Progenitor cell of endocrine pancreas (in vitro differentiated cells): ENCODE measurements at regions not wholly inside any gene's neighbourhood (a gene's known extent, or its start where the extent isn't known, plus 50 kb on each side); places are given as distances from the start of the nearest gene placed in this dataset.

Experiments
- DNase-seq: peaks from one replicate; pipeline ENCODE4 v3.0.0; 2021; ENCODE audit warnings: low spot score; ENCODE audit not compliant: unreplicated experiment
- H3K27ac Mint-ChIP-seq: 2 replicates; pipeline ENCODE4 v1.8.0; 2021; ENCODE audit warnings: mild to moderate bottlenecking, moderate library complexity, mixed read lengths
- H3K27me3 Mint-ChIP-seq: 2 replicates; pipeline ENCODE4 v1.8.0; 2021; ENCODE audit warnings: mixed read lengths
- H3K36me3 Mint-ChIP-seq: 2 replicates; pipeline ENCODE4 v1.8.0; 2022; ENCODE audit warnings: mixed read lengths; ENCODE audit not compliant: insufficient read depth
- H3K4me1 Mint-ChIP-seq: 2 replicates; pipeline ENCODE4 v1.8.0; 2021; ENCODE audit warnings: low read depth, mixed read lengths
- H3K4me3 Mint-ChIP-seq: 2 replicates; pipeline ENCODE4 v1.8.0; 2021; ENCODE audit warnings: low read depth, mild to moderate bottlenecking, moderate library complexity, mixed read lengths
- H3K9me3 Mint-ChIP-seq: 2 replicates; pipeline ENCODE4 v1.8.0; 2021; ENCODE audit warnings: low read depth, mixed read lengths
- CTCF ChIP-seq: fragments of 200-600 bp; sonication (generic); IDR thresholded peaks from one replicate; pipeline ENCODE4 v1.5.0; 2021; ENCODE audit warnings: antibody characterized with exemption, mild to moderate bottlenecking; ENCODE audit not compliant: unreplicated experiment

GRCh38 chr12:114215746-114216145, 190.2 kb downstream of the TBX5 start:
- no peak for TF ChIP-seq CTCF
- peaks cover 2% of the 10 kb centered on the region for H3K4me1 Mint-ChIP-seq
- H3K27ac Mint-ChIP-seq, result no peak overlapping the region
- H3K36me3 Mint-ChIP-seq, result no peaks in the 10 kb centered on the region
- peaks cover 3% of the 10 kb centered on the region for H3K9me3 Mint-ChIP-seq
- DNase-seq, result no peak
- H3K27me3 Mint-ChIP-seq, result peaks cover 32% of the 10 kb centered on the region
- H3K4me3 Mint-ChIP-seq, result no peak overlapping the region

GRCh38 chr12:114213055-114213581, 192.8 kb downstream of the TBX5 start:
- TF ChIP-seq CTCF, result peak; percentile 29
- Mint-ChIP-seq H3K4me1 (no peaks in the 10 kb centered on the region), H3K9me3 (no peaks in the 10 kb centered on the region), H3K27ac (no peak overlapping the region), H3K27me3 (peaks cover 32% of the 10 kb centered on the region), H3K36me3 (no peaks in the 10 kb centered on the region), H3K4me3 (no peak overlapping the region)
- DNase-seq, result no peak

DNA sequence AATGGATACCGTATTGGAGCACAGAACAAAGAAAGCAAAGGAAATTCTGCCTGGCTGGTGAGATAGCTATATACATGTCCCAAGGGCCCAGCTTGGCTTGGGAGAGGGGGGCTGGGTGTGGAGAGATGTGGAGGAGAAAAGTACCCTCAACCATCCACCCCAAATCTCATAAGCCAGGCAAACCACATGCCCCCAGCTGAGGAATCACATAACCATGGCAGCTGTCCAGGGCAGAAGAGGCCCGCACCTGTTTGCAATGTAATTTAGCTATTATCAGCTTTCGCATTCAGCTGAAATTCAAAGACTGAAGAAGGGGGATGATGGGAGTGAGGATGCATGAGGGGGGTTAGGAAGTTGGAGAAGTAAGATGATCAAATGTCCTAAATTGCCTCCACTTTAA, 196.1 kb downstream of the TBX5 start:
- Mint-ChIP-seq H3K4me1 (no peaks in the 10 kb centered on the region), H3K4me3 (no peak overlapping the region), H3K9me3 (no peaks in the 10 kb centered on the region), H3K27me3 (peaks cover 14% of the 10 kb centered on the region), H3K27ac (no peak overlapping the region), H3K36me3 (no peaks in the 10 kb centered on the region)
- no peak for DNase-seq
- no peak for TF ChIP-seq CTCF

DNA sequence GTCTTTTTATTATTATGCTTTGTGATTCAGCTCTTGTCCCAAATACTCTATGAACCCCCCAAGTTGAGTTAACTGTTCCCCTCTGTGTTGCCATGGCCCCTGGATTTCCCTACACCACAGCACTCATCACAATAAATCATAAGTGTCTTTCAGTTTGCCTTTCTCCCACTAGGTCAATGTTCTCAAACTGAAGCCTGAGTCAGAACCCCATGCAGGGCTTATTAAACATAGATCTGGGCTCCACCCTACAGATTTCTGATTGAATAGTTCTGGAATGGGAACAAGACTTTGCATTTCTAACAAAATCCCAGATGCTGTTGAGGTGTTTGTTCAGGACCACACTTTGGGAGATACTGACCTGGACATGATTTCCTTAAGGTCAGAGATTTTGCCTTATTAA, 199.4 kb downstream of the TBX5 start:
- no peak for TF ChIP-seq CTCF
- Mint-ChIP-seq H3K27ac (no peak overlapping the region), H3K9me3 (peaks cover 3% of the 10 kb centered on the region), H3K36me3 (no peaks in the 10 kb centered on the region), H3K4me3 (no peak overlapping the region), H3K27me3 (peaks cover 25% of the 10 kb centered on the region), H3K4me1 (no peaks in the 10 kb centered on the region)
- DNase-seq, result no peak

- Mint-ChIP-seq H3K4me1 (no peaks in the 10 kb centered on the region), H3K9me3 (peaks cover 9% of the 10 kb centered on the region), H3K4me3 (no peak overlapping the region), H3K36me3 (no peaks in the 10 kb centered on the region), H3K27ac (no peak overlapping the region), H3K27me3 (peaks cover 30% of the 10 kb centered on the region)
- no peak for DNase-seq
- no peak for TF ChIP-seq CTCF
These were observed 204.2 kb downstream of the TBX5 start for GRCh38 chr12:114201794-114202193.
